HG03469 (cell line): ENCODE measurements at regions not wholly inside any gene's neighbourhood (a gene's known extent, or its start where the extent isn't known, plus 50 kb on each side); places are given as distances from the start of the nearest gene placed in this dataset.

Experiments
- ATAC-seq: cut with Tn5 transposase; IDR thresholded peaks from one replicate; pipeline ENCODE4 v1.9.1; 2021; ENCODE audit warnings: mild to moderate bottlenecking, moderate library complexity, moderate number of reproducible peaks; ENCODE audit not compliant: unreplicated experiment

GRCh38 chr5:104267320-104268015, 704.9 kb upstream of the NUDT12 start:
- no peak for ATAC-seq

GRCh38 chr5:104266161-104266560, 703.6 kb upstream of the NUDT12 start:
- ATAC-seq: no peak

GRCh38 chr5:104265531-104266140, 703.0 kb upstream of the NUDT12 start:
- ATAC-seq: no peak

DNA sequence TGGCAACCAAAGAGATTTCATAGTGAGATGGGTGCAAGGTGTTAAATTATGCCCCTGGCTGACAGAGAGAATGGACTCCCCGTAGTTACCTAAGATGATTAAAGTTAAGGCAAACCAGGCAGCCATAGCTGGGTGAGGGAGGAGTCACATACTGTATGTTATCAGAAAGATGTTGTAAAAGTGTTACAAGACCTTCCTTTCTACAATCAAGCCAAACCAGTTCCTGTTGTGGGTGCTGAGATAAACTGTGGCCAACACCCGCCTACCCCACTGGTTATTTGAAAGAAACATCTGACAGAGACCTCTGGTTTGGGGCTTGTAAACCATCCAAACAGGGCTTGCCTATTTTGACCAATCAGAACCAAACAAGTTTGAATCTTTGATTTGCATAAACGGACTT, 684.7 kb upstream of the NUDT12 start:
- no peak for ATAC-seq

- no peak for ATAC-seq
These were observed 678.5 kb upstream of the NUDT12 start for GRCh38 chr5:104241046-104241445.

- ATAC-seq: no peak
These were observed 675.0 kb upstream of the NUDT12 start for GRCh38 chr5:104237586-104237985.

DNA sequence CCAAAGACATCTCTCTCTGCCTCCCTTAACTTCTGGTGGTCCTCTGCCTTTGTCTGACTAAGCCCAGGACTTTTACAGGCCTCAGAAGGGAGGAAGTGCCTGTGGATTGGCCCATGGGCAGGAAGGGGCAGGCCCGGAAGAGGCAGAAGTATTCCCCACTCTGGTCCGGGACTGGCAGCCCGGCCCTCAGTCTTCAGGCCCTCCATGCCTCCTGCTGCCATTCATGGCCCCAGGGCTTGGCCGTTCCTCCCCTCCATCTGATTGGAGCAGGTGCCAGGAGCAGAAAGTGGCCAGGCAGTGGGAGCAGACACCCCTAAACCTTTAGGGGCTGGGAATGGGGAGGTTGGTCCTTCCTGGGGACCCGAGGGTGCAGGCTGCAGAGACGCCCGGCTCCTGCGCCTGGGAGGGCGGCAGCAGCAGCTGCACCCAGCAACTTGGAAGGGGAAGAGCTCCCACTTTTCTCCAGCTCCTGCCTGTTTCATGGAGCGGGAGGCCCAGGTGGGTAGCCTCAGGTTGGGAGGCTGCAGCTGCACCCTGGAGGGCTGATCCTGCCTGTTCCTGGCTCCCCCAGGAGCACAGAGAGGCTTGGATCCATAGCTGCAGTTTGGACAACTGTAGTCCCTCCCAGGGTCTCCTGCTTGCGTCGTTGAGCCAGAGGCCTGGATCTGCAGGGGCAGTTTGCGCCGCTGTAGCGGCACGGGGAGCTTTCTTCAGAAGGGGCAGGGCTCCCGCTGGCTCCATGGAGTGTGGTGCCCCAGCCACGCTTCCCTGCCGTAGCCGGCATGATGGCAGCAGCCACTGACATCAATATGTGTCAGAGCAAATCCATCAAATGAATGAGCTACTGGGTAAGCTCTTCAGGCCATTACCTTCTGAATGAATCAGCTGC, 661.5 kb upstream of the NUDT12 start:
- ATAC-seq: no peak

DNA sequence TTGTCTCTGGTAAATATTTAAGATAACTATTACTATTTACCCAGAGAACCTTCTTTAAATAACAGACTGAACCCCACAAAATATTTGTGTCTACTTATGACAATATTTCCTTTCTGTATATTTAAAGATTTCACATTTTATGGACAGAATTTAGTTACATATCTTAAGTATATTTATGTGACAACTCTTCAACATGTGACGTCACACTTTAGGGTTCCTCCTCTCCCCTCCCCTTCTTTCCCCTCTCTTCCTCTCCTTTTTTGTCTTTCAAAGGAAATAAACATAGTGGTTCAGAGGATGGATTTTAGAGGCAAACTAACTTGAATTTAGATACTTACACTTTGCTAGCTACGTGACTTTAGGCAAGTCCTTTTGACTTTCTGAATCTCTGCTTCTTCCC, 655.6 kb upstream of the NUDT12 start:
- no peak for ATAC-seq

DNA sequence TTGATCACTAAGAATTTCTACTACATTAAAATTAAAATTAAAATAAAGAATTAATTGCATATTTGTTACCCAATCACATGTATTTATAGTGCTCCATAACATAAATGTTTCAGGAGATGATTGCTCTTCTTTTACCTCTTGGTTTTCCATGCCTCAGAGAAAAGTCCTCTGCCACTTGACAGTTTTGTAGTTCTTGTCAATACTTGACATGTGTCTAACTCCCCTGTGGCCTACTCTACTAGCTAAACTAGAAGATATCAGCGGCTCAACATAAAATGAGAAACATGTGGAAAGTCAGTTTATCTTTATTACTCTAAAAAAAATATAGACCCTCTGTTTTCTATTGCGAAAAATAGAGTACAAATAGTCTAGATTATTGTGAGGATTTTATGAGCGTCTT, 650.6 kb upstream of the NUDT12 start:
- ATAC-seq: no peak

- ATAC-seq: no peak
These were observed 637.2 kb upstream of the NUDT12 start for GRCh38 chr5:104199771-104200170.

- no peak for ATAC-seq
These were observed 635.6 kb upstream of the NUDT12 start for GRCh38 chr5:104198156-104198555.

GRCh38 chr5:104189909-104190308, 627.3 kb upstream of the NUDT12 start:
- ATAC-seq: no peak

GRCh38 chr5:104189031-104189430, 626.4 kb upstream of the NUDT12 start:
- ATAC-seq: no peak

DNA sequence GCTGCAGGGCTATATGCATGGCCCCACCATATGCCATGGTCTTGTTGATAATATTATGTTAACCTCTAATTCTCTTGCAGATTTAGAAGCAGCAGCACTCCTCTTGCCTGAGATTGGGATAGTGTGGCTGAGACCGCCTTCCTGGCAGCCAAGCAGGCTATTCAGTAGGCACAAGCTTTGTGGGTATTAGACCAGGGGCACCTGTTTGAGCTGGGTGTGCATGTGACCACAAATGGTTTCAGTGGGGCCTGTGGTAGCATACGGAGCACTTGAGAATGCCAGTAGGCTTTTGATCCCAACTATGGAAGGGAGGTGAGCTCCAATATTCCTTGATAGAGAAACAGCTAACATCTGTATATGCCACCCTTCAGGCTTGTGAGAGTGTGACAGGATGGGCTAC, 625.1 kb upstream of the NUDT12 start:
- no peak for ATAC-seq

DNA sequence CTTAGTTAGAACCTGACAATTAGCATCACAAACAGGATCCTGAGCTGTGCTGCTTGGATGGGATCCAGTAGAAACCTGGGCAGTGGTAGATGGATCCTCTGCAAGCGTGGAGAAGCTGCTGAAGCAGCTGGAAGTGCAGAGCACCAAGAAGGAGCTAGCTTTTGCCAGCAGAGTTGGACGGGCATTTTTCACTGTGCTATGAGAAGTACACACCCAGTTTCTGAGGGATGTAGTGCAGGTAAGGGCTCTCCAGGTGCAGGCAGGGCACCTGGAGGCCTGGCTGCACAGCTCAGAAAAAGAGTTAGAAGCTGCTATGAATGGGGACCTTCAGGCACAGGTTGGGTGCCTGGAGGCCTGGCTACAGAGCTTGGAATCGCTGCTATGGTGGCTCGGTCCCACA, 623.9 kb upstream of the NUDT12 start:
- no peak for ATAC-seq

DNA sequence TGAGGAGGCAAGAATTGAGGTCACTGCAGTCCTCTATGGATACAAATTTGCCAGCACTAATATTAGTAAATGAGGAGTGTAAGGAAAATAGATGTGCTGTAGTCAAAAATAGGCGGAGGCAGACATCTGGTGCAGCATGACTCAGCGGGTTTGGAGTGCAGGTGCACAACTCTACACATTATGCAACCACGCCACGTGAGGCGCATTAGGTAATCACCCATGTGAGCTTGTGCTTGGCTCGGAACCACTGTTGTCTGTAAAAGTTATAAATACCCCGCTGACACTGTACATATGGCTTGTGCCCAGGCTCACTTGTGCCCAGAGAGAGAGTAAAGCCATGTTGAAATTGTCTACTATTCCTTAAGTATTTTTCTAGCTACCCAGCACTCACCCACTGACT, 623.5 kb upstream of the NUDT12 start:
- ATAC-seq: no peak

GRCh38 chr5:104184264-104184663, 621.7 kb upstream of the NUDT12 start:
- ATAC-seq: no peak

DNA sequence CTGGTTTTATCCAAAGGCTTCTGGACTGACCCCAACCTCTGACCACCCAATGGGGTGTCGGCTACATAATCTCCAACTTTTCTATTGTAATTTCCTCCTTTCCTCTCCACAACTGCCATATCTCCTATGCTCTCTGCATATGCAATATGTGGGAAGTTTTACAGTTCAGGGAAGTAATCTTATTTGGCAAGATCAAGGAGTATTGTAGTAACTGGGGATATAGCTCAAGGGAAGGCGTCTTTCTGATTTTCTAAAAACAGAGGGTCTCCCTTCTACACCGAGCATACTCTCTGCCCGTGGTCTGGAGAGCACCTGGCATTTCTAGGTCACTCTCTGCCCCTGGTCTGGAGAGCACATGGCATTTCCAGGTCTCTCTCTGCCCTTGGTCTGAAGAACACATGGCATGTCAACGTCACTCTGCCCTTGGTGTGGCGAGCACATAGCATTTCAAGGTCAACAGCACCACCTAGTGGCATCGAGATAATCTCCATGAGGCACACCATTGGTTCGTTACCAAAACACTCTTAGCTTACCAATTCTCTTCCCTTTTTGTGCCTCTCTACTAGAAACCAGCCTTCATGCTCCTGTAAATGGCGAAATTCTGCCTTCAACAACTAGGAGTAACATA, 616.4 kb upstream of the NUDT12 start:
- ATAC-seq: peak; percentile 48

GRCh38 chr5:104178066-104178465, 615.5 kb upstream of the NUDT12 start:
- no peak for ATAC-seq

DNA sequence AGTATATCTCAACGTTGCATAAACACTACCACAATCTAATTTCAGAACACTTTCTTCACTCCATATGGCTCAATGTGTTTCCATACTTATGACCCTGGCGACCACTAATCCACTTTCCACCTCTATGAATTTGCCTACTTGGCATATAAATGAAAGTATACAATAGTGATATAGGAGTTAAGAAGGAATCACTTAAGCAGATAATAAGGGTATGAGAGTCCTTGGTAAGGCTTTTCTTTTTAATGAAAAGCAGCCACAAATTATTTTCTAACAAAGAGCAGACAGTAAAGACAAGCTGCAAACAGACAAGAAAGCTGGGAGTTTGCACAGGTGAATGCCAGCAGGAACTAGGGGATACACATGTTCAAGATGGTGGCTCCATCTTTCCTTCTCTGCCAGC, 615.1 kb upstream of the NUDT12 start:
- no peak for ATAC-seq

DNA sequence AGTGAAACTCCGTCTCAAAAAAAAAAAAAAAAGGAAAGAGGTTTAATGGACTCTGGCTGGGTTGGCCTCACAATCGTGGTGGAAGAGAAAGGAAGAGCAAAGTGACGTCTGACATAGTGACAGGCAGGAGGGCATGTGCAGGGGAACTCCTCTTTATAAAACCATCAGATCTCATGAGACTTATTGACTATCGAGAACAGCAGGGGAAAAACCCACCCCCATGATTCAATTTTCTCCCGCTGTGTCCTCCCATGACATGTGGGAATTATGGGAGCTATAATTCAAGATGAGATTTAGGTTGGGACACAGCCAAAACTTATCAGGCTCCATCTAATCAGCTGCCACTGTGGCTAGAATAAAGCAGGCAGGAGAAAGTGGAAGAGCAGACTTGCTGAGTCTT, 610.4 kb upstream of the NUDT12 start:
- ATAC-seq: no peak
